ENCODE measurements at regions not wholly inside any gene's neighbourhood (a gene's known extent, or its start where the extent isn't known, plus 50 kb on each side); places are given as distances from the start of the nearest gene placed in this dataset.
A peak's percentile ranks its signal among the peaks of the same experiment; 100 is the strongest.

DNA sequence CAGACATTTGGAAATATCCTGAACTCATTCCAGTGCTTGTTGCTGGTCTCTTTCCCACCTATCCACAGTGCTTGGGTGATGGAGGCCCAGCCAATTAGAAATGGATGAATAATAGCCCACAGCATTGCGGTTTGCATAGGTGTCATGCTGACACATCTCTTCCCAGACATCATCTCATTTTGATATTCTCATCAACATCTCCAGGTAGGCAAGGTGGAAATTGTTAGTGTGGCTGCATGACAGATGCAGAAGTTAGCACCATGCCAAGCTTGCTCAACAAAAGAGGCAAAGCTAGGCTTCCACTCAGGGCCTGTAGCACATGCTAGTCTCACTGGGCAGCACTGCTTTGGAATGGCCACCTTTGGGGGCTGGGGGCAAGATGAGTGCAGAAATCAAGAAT lies 1118.9 kb downstream of the VRK1 start:
- no peak for DNase-seq

DNA sequence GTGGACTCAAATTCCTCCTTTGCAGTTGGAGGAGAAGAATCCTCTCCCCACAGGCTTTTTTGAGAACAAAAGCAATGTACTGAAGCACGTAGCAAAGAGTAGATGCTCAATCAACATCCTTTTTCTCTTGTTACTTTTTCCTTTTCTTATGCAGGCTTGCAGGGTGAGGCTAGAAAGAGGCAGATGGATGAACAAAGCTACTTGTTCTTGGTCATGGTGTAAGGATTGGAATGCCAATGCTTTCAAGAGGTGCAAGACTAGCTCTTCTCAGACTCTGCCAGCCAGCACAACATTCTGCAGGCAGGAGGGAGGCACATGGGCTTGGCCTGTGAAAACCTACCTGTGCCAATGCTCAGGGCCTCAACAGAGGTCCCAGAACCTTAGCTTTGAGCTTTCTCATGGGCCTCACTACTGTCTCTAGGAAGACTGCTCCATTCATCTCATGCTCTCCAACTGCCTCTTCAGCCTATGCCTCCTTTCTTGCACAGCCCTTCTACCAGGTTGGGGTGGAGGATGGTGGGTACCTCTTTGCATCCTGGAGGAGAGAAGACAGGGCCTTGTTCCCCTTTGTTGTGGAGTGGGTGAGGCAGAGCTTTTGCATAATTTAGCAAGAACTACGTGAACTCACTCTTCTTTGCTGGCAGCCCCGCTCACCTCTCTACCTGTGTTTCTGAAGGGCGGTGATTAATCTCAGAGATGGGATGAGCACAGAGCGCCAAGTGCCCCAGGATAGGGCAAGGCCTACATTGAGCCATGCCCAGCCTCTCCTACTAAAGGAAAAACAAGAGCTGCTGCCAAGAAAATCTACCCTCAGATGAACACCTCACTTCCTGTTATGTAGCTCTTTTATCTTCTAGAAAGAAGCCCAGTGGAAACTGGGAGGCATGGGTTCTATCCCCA lies 1119.7 kb downstream of the VRK1 start:
- no peak for DNase-seq

DNA sequence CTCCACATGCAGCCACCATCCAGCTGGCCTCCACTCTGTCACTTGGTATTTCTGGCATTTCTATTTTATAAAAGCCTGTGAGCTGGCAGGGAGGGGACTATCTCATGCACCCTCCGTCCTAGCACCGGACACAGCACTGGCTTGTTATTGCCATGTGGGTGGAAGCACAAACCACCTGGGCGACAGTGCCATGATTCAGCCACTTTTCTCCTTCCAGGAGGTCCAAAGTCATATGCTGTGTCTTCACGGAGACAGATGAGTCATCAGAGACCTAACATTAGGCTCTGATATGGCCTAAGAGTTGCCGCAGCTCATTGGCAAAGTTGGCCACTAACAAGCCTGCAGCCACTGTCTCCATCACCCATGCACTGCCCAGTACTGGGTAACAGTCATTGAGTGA lies 1123.0 kb downstream of the VRK1 start:
- no peak for DNase-seq

- no peak for DNase-seq
Observed at GRCh38 chr14:97921296-97921695, 1124.1 kb downstream of the VRK1 start.

DNA sequence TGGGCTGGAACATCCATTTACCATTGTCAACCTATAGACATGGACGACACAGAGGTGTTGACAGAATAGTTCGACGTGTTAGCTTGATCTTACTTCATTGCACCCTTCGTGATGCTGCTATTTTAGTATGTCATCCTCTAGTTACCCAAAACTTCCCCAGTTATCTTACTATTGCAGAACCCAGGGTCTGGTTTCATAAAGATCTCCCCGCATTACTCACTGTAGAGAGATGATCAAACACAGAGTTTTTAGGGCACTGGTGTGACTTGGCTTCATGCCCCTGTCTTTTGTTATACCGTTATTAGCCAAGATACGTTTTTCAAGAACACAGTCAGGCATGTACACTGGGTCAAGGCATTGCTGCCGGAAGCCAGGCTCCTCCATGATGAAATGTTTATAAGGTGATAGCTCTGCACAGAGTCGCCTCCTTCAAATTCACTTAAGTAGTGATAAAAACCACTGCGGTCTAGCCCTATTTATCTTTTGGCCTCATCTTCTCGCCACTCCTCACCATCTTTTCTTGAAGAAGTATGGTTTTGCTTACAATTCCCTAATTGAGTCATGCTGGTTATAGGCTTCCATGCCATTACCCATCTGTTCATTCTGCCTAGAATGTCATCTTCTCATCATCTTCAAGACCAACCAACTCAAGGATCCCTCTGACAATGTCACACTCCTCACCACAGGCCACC lies 1127.9 kb downstream of the VRK1 start:
- DNase-seq = peak; percentile 5

GRCh38 chr14:97930166-97930565 lies 1133.0 kb downstream of the VRK1 start:
- no peak for DNase-seq

DNA sequence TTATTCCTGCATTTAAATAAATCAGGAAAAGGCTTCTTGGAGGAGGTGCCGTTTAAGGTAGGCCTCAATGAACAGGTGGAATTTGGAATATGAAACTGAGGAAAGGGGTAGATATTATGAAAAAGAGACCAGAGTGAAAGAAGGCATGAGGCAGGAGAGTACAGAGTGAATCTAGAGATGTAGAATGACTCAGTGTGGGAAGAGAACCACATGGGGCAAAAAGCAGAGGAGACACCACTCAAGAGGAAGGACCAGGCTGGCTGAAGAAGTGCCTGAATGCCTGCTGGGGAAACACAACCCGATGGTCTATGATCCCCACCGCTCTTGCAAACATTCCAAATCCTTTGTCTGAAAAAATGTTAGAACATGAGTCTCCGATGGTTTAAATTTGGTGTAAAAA lies 1134.1 kb downstream of the VRK1 start:
- DNase-seq = no peak

DNA sequence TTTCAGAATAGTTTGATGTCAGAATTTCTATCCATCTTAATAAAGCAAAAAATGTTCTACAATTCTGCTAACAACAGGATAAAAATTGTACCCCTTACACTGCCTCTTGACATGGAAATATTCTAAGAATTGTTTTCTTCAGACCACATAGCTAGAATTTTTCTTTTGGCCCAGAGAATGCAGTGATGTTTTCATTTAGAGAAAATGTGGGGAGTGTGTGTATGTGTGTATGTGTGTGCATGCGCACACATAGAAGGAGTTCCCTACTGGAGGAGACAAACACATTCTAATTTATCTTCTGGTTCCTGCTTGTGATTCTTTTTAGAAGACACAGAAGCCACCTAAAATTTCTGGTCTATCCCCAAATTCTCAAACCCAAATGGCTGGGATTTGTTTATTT lies 1145.7 kb downstream of the VRK1 start:
- no peak for DNase-seq

- no peak for DNase-seq
Observed at GRCh38 chr14:97943619-97944018, 1146.4 kb downstream of the VRK1 start.

DNA sequence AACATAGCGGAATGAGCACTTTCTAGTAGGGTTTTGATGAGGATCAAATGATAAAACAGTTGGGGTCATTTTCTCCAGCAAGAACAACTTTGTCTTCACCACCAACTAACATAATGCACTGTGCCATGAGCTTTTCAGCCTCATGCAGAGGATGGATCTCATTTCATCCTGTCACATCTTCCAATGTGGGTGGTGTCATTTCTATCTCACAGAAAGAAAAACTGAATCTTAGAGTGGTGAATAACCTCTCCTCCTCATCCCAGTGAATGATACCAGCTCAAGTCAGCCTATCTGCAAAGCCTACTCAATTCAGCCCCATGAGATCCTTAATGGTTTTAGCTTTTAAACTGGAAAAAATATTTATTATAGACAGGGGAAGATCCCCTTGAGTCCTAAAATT lies 1147.2 kb downstream of the VRK1 start:
- DNase-seq = no peak

DNA sequence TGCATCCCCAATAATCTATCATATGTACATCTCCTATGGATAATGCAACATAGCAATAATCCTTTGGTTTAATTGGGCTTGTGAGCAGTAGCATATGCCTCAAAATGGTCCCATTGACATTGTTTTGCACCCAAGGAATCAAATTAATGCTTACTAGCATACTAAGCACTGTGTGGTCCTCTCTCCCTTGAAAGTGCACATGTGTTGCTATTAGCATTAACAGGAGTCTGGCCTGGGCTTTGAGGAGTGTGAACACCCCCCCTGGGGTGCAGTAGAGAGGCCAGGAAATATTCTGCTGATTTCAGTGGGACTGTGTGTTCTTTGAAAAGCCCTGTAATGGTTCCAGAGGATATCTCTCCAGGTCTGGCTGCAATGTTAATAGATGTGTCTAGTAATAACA lies 1148.4 kb downstream of the VRK1 start:
- no peak for DNase-seq

GRCh38 chr14:97946240-97946639 lies 1149.1 kb downstream of the VRK1 start:
- no peak for DNase-seq

- DNase-seq = no peak
Observed at GRCh38 chr14:97946641-97947040, 1149.5 kb downstream of the VRK1 start.

DNA sequence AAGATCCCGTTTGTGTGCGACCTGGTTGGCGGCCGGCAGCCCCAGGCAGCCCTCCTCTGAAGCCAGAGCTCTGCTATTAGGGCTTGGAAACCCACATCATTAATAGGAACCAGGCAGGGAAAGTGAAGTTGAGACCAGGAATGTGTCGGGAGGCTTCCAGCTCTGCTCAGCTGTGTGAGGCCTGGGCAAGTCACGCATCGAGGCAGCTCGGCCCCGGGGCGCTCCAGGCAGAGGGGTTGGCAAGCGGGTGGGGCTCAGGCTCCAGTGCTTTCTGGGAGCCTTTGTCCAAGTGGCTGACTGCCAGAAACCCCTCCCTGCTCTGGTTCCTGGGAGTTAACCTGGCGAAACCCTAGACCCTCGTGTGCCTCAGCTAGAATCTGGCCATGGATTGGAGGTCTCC lies 1151.7 kb downstream of the VRK1 start:
- DNase-seq = no peak

- no peak for DNase-seq
Observed at GRCh38 chr14:97956581-97957340, 1159.6 kb downstream of the VRK1 start.

DNA sequence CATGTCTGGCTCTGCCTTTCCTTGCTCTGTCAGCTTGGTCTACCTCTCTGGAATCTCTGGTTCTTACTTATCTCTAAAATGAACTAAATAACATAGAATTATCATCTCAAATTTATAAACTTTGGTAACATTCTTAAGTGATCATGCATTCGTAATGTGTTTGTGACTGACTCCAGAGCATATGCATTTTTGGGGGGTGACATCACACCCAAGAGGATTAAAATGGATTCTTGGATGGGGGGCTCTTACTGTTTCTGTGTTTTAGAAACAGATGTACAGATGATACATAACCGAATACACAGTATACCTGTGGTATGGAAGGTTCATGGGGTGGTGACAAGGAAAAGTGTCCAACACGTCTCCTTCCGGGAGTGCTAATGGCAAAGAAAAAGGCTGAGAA lies 1162.1 kb downstream of the VRK1 start:
- no peak for DNase-seq

- DNase-seq = no peak
Observed at GRCh38 chr14:97960436-97960835, 1163.3 kb downstream of the VRK1 start.

- no peak for DNase-seq
Observed at GRCh38 chr14:97970222-97970621, 1173.0 kb downstream of the VRK1 start.

DNA sequence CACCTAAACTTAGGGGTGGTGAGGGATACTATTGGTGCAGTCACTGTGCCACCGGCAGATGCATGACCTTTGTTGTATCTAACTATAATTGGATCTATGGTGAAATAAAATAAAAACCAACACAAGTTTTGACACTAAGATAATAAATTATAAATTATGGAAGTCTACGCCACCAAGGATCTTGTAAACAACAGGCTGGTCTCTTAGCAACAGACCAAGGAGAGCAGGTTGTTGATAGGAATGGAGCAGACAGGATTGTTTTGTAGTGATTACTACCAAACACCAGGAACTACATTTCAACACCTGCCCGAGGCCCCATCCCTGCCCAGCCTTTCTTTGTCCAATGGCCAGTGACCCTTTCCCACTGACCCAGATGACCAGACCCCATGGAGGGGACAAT lies 1178.0 kb downstream of the VRK1 start:
- no peak for DNase-seq

GRCh38 chr14:97975962-97976361 lies 1178.8 kb downstream of the VRK1 start:
- DNase-seq = peak; percentile 37

- no peak for DNase-seq
Observed at GRCh38 chr14:97976861-97977260, 1179.7 kb downstream of the VRK1 start.

- DNase-seq = peak; percentile 72
Observed at GRCh38 chr14:97977651-97978261, 1180.6 kb downstream of the VRK1 start.

DNA sequence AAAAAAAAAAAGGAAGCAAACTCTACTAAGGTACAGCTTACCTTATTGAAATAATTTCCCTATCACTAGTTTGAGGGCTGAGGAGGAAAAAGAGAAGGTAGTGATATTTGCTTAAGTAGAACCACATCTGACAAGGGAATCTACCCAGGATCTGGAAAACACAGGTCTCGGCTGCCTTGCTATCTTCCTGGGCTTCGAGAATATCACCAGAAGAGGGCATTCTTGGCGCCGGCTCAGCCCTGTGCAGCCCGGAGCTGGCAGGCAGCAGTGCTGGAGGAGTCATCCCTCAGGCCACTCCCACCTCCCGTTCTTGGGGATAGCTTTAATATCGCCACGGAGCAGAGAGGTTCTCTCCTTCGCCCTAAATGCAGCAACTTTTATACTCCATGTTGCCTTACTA lies 1181.2 kb downstream of the VRK1 start:
- DNase-seq = peak; percentile 79

Data from CD4-positive, alpha-beta T cell treated with Interleukin-10 for 1 hour (primary cell).